ENCODE measurements at regions not wholly inside any gene's neighbourhood (a gene's known extent, or its start where the extent isn't known, plus 50 kb on each side); places are given as distances from the start of the nearest gene placed in this dataset.

GRCh38 chr2:19219060-19219459 is 139.4 kb downstream of the OSR1 start:
- ATAC-seq (ENCODE audit: low read depth) (no peak), DNase-seq (no peak)
- Histone ChIP-seq H3K9me3 (ENCODE audit: control insufficient read depth, insufficient read depth, low read length) (no peaks in the 10 kb centered on the region), H3K4me2 (ENCODE audit: low read depth, low read length) (no peak overlapping the region), H3K14ac (replicated peaks; ENCODE audit: low read depth, low read length) (no peak overlapping the region), H3K18ac (ENCODE audit: low read depth, low read length) (peak overlapping the region; percentile 20; the same call in 1 of the 2 replicates), H2AFZ (replicated peaks; ENCODE audit: low read length, poor library complexity) (no peak overlapping the region), H2AK9ac (replicated peaks; ENCODE audit: low read depth, low read length, poor library complexity) (no peak overlapping the region), H4K8ac (ENCODE audit: low read depth in 2 of 2, low read length in 2 of 2) (no peak overlapping the region), H3K27ac (ENCODE audit: insufficient read depth, low read length) (no peak overlapping the region), H3K4ac (ENCODE audit: low read depth, low read length) (no peak overlapping the region), H4K91ac (ENCODE audit: insufficient read depth, low read depth, low read length) (no peak overlapping the region), H3K36me3 (ENCODE audit: control insufficient read depth, insufficient read depth, low read length) (no peaks in the 10 kb centered on the region), H2BK20ac (ENCODE audit: low read depth, low read length) (no peak overlapping the region), H2BK5ac (ENCODE audit: low read depth, low read length, poor library complexity, severe bottlenecking) (no peak overlapping the region), H3K9ac (ENCODE audit: low read depth, low read length) (no peak overlapping the region), H3K27me3 (ENCODE audit: control insufficient read depth, insufficient read depth, low read length) (no peaks in the 10 kb centered on the region), H3K79me1 (ENCODE audit: low read depth in 1 of 2, low read length in 2 of 2) (no peaks in the 10 kb centered on the region), H3K56ac (ENCODE audit: extremely low read depth, insufficient read depth, low read length) (no peak overlapping the region), H2BK15ac (ENCODE audit: low read depth, low read length) (no peak overlapping the region), H4K5ac (ENCODE audit: low read depth, low read length) (no peak overlapping the region), H3K4me3 (ENCODE audit: insufficient read depth, low read depth, low read length) (no peak overlapping the region), H3K9me1 (ENCODE audit: insufficient read depth, low read length) (0 out of 2 replicates have a peak, but pooled peaks cover 3% of the 10 kb centered on the region), H2BK120ac (ENCODE audit: low read depth, low read length) (no peak overlapping the region), H3K23ac (ENCODE audit: low read depth, low read length) (no peak overlapping the region), H4K20me1 (ENCODE audit: insufficient read depth, low read length) (no peaks in the 10 kb centered on the region), H2AK5ac (ENCODE audit: low read depth, low read length) (no peak overlapping the region), H3K4me1 (ENCODE audit: control insufficient read depth, insufficient read depth, low read length) (peaks cover 7% of the 10 kb centered on the region; the same call in 1 of the 2 replicates)
- dilution Hi-C loops (cut with HindIII; ENCODE audit: low sequenced_read_pairs, unreplicated experiment) (no loop called here), intact Hi-C loops (cut with micrococcal nuclease) (loop anchor here (1.0 kb wide), 1 partner anchor 11 kb away; no protein-coding TSS in a partner anchor), in situ Hi-C loops (cut with MboI; ENCODE audit: low sequenced_read_pairs) (no loop called here)
- ChIA-PET CTCF (no interaction called here), POLR2A (ENCODE audit: unreplicated experiment) (no interaction called here)
- TF ChIP-seq CHD1 (IDR thresholded peaks at IDR 0.05; ENCODE audit: low read depth, low read length) (no peak), FOS (IDR thresholded peaks at IDR 0.05; ENCODE audit: low read depth, low read length) (no peak), USF2 (IDR thresholded peaks at IDR 0.05; ENCODE audit: low read depth, low read length) (no peak), MAZ (IDR thresholded peaks at IDR 0.05; ENCODE audit: borderline replicate concordance, low read depth, low read length) (no peak), CEBPB (IDR thresholded peaks at IDR 0.05; ENCODE audit: low read depth, low read length) (no peak), BHLHE40 (IDR thresholded peaks at IDR 0.05; ENCODE audit: low read depth, low read length) (no peak), NFE2L2 (IDR thresholded peaks at IDR 0.05; ENCODE audit: low read depth, low read length) (no peak), RFX5 (IDR thresholded peaks at IDR 0.05; ENCODE audit: low read depth, low read length) (no peak), POLR2A (IDR thresholded peaks at IDR 0.05; ENCODE audit: low read depth, low read length) (no peak), MAFK (IDR thresholded peaks at IDR 0.05; ENCODE audit: low read depth, low read length) (no peak), RCOR1 (IDR thresholded peaks at IDR 0.05; ENCODE audit: insufficient replicate concordance, low read length) (no peak), MXI1 (IDR thresholded peaks at IDR 0.05; ENCODE audit: borderline replicate concordance, low read depth, low read length) (no peak), SMC3 (IDR thresholded peaks at IDR 0.05; ENCODE audit: low read depth, low read length) (no peak), RAD21 (IDR thresholded peaks at IDR 0.05; ENCODE audit: low read length) (no peak)
- TF ChIP-seq, protein P1, sequence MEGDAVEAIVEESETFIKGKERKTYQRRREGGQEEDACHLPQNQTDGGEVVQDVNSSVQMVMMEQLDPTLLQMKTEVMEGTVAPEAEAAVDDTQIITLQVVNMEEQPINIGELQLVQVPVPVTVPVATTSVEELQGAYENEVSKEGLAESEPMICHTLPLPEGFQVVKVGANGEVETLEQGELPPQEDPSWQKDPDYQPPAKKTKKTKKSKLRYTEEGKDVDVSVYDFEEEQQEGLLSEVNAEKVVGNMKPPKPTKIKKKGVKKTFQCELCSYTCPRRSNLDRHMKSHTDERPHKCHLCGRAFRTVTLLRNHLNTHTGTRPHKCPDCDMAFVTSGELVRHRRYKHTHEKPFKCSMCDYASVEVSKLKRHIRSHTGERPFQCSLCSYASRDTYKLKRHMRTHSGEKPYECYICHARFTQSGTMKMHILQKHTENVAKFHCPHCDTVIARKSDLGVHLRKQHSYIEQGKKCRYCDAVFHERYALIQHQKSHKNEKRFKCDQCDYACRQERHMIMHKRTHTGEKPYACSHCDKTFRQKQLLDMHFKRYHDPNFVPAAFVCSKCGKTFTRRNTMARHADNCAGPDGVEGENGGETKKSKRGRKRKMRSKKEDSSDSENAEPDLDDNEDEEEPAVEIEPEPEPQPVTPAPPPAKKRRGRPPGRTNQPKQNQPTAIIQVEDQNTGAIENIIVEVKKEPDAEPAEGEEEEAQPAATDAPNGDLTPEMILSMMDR (conservative IDR thresholded peaks at IDR 0.05; ENCODE audit: low read depth, low read length): no peak
- TF ChIP-seq, protein P2, sequence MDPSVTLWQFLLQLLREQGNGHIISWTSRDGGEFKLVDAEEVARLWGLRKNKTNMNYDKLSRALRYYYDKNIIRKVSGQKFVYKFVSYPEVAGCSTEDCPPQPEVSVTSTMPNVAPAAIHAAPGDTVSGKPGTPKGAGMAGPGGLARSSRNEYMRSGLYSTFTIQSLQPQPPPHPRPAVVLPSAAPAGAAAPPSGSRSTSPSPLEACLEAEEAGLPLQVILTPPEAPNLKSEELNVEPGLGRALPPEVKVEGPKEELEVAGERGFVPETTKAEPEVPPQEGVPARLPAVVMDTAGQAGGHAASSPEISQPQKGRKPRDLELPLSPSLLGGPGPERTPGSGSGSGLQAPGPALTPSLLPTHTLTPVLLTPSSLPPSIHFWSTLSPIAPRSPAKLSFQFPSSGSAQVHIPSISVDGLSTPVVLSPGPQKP (IDR thresholded peaks at IDR 0.05; ENCODE audit: borderline replicate concordance, low read depth, low read length): no peak
- BruUV-seq (replicated peaks): no TSS peak
- WGBS, 2 experiments (ENCODE audit: extremely low coverage in 2 of 2, insufficient read length in 1 of 2): no CpG with 5 or more reads among the region's 2 CpGs

All from IMR-90 (cell line).